SK-N-SH treated with all-trans-retinoic acid at 6 μM for 48 hours (cell line): ENCODE measurements at regions not wholly inside any gene's neighbourhood (a gene's known extent, or its start where the extent isn't known, plus 50 kb on each side); places are given as distances from the start of the nearest gene placed in this dataset.
"Not testable (repeated sequence)": the region's sequence is repeated elsewhere in the genome, so short reads cannot be mapped to it uniquely, and the experiment has no call there.

ENCODE experiments used
- ATAC-seq: fragments of 200-7000 bp; cut with Tn5 transposase; 3 replicates; pipeline ENCODE4 v1.9.1; 2020; ENCODE audit warnings: mild to moderate bottlenecking, moderate library complexity
- ARNTL ChIP-seq: fragments of 450-650 bp; formaldehyde crosslinking; IDR thresholded peaks from 2 replicates; pipeline ENCODE4 v1.5.0; 2020; ENCODE audit warnings: low read depth, mild to moderate bottlenecking, moderate library complexity, borderline replicate concordance
- BACH2 ChIP-seq: fragments of 250-450 bp; sonication (Bioruptor Pico); IDR thresholded peaks from 2 replicates; pipeline ENCODE4 v1.9.0; 2021; ENCODE audit warnings: mild to moderate bottlenecking, borderline replicate concordance
- CSDC2 ChIP-seq: fragments of 250-450 bp; sonication (Bioruptor Pico); IDR thresholded peaks from 2 replicates; pipeline ENCODE4 v1.5.0; 2020; ENCODE audit warnings: mild to moderate bottlenecking, moderate library complexity
- GLIS3 ChIP-seq: fragments of 250-450 bp; sonication (Bioruptor Pico); IDR thresholded peaks from 2 replicates; pipeline ENCODE4 v1.5.0; 2020; ENCODE audit warnings: mild to moderate bottlenecking, moderate library complexity
- PPARA ChIP-seq: fragments of 250-450 bp; sonication (Bioruptor Pico); IDR thresholded peaks from 2 replicates; pipeline ENCODE4 v1.5.0; 2020; ENCODE audit warnings: mild to moderate bottlenecking, borderline replicate concordance
- RARB ChIP-seq: fragments of 250-450 bp; sonication (Bioruptor Pico); IDR thresholded peaks from 2 replicates; pipeline ENCODE4 v1.8.0; 2021; ENCODE audit warnings: mild to moderate bottlenecking, moderate library complexity
- SNAI2 ChIP-seq: fragments of 250-450 bp; sonication (Bioruptor Pico); IDR thresholded peaks from 2 replicates; pipeline ENCODE4 v1.5.0; 2020; ENCODE audit warnings: mild to moderate bottlenecking, moderate library complexity
- TCF4 ChIP-seq: fragments of 250-450 bp; sonication (Bioruptor Pico); IDR thresholded peaks from 2 replicates; pipeline ENCODE4 v1.8.0; 2021; ENCODE audit warnings: mild to moderate bottlenecking, moderate library complexity, borderline replicate concordance
- TOX ChIP-seq: fragments of 250-450 bp; sonication (Bioruptor Pico); IDR thresholded peaks from 2 replicates; pipeline ENCODE4 v1.8.0; 2021; ENCODE audit warnings: mild to moderate bottlenecking, moderate library complexity, borderline replicate concordance
- TSHZ2 ChIP-seq: fragments of 250-450 bp; sonication (Bioruptor Pico); IDR thresholded peaks from 2 replicates; pipeline ENCODE4 v1.5.0; 2020; ENCODE audit warnings: mild to moderate bottlenecking, moderate library complexity
- ZFP3 ChIP-seq: fragments of 250-450 bp; sonication (Bioruptor Pico); IDR thresholded peaks from 2 replicates; pipeline ENCODE4 v1.5.0; 2020; ENCODE audit warnings: mild to moderate bottlenecking, moderate library complexity
- ZFP30 ChIP-seq: fragments of 450-650 bp; formaldehyde crosslinking; IDR thresholded peaks from 2 replicates; pipeline ENCODE4 v1.5.0; 2022; ENCODE audit warnings: mild to moderate bottlenecking, moderate library complexity
- ZNF565 ChIP-seq: fragments of 450-650 bp; formaldehyde crosslinking; conservative IDR thresholded peaks from 2 replicates; pipeline ENCODE4 v1.5.0; 2020; ENCODE audit warnings: low read depth, mild to moderate bottlenecking, moderate library complexity
- ZNF70 ChIP-seq: fragments of 450-650 bp; formaldehyde crosslinking; IDR thresholded peaks from 2 replicates; pipeline ENCODE4 v1.5.0; 2020; ENCODE audit warnings: mild to moderate bottlenecking, moderate library complexity
- ZNF8 ChIP-seq: fragments of 450-650 bp; formaldehyde crosslinking; IDR thresholded peaks from 2 replicates; pipeline ENCODE4 v1.5.0; 2020; ENCODE audit warnings: mild to moderate bottlenecking, moderate library complexity
- TF ChIP-seq, protein P1 (sequence below): fragments of 250-450 bp; sonication (Bioruptor Pico); IDR thresholded peaks from 2 replicates; pipeline ENCODE4 v1.5.1; 2020; ENCODE audit warnings: low read depth, mild to moderate bottlenecking, moderate library complexity
- TF ChIP-seq, protein P2 (sequence below): fragments of 250-450 bp; sonication (Bioruptor Pico); IDR thresholded peaks from 2 replicates; pipeline ENCODE4 v1.8.0; 2021; ENCODE audit warnings: low read depth, mild to moderate bottlenecking, moderate library complexity, borderline replicate concordance
- TF ChIP-seq, protein P3 (sequence below): fragments of 250-450 bp; sonication (Bioruptor Pico); IDR thresholded peaks from 2 replicates; pipeline ENCODE4 v1.8.0; 2020; ENCODE audit warnings: mild to moderate bottlenecking, moderate library complexity, borderline replicate concordance

DNA sequence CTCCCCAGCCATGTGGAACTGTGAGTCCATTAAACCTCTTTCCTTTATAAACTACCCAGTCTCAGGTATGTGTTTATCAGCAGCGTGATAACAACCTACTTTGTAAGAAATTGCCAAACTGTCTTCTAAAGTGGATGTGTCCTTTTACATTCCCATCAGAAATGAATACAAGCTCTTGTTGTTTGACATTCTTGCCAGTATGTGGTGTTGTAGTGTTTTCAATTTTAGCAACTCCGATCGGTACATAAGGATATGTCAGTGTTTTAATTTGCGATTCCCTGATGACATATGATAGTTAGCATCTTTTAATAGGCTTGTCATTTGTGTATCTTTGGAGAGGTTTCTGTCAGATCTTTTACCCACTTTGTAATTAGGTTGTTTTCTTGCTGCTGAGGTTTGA, 1156.3 kb upstream of the CRIM1 start:
- TF ChIP-seq, protein P1, sequence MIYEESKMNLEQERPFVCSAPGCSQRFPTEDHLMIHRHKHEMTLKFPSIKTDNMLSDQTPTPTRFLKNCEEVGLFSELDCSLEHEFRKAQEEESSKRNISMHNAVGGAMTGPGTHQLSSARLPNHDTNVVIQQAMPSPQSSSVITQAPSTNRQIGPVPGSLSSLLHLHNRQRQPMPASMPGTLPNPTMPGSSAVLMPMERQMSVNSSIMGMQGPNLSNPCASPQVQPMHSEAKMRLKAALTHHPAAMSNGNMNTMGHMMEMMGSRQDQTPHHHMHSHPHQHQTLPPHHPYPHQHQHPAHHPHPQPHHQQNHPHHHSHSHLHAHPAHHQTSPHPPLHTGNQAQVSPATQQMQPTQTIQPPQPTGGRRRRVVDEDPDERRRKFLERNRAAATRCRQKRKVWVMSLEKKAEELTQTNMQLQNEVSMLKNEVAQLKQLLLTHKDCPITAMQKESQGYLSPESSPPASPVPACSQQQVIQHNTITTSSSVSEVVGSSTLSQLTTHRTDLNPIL (CRISPR knock-in tag): no peak
- TF ChIP-seq ZNF565 (CRISPR knock-in tag) (no peak), PPARA (CRISPR knock-in tag) (no peak), TOX (CRISPR knock-in tag) (no peak), ARNTL (CRISPR knock-in tag) (no peak), ZNF70 (no peak)
- TF ChIP-seq, protein P2, sequence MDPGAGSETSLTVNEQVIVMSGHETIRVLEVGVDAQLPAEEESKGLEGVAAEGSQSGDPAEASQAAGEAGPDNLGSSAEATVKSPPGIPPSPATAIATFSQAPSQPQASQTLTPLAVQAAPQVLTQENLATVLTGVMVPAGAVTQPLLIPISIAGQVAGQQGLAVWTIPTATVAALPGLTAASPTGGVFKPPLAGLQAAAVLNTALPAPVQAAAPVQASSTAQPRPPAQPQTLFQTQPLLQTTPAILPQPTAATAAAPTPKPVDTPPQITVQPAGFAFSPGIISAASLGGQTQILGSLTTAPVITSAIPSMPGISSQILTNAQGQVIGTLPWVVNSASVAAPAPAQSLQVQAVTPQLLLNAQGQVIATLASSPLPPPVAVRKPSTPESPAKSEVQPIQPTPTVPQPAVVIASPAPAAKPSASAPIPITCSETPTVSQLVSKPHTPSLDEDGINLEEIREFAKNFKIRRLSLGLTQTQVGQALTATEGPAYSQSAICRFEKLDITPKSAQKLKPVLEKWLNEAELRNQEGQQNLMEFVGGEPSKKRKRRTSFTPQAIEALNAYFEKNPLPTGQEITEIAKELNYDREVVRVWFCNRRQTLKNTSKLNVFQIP (CRISPR knock-in tag): no peak
- TF ChIP-seq, all 23 proteins: peak for 0
- ATAC-seq: no peak

DNA sequence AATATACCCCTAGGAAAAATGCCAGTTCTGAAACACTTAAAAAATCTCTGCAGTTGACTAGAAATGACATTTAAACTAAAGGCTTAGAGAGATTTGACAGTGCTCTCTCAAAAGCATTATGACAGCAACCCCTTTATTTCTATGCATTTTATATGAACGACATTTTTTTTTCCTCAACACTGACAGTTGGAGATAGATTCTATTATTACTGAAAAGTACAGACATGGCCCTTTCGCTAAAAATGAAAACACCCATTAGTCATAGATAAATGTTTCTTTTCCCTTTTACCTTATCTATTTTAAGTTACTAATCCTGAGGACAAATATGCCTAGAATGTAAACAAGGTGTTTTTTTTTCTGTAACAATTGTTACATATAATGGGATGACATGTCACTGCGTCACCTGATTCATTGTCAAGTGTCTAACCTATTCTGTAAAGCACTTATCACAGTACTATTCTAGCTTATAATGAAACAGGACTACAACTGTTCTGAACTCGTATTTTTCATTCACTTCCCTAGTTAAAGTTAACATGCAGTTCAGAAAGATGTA, 1169.6 kb upstream of the CRIM1 start:
- TF ChIP-seq ZNF8 (no peak), PPARA (CRISPR knock-in tag) (no peak), TOX (CRISPR knock-in tag) (no peak), GLIS3 (CRISPR knock-in tag) (no peak), ZFP30 (CRISPR knock-in tag) (no peak)

GRCh38 chr2:35184471-35184870, 1171.1 kb upstream of the CRIM1 start:
- no peak for ATAC-seq
- TF ChIP-seq CSDC2: no peak
- no peak for TF ChIP-seq ZNF565 (CRISPR knock-in tag)
- TF ChIP-seq TCF4 (CRISPR knock-in tag): no peak
- TF ChIP-seq, protein P3, sequence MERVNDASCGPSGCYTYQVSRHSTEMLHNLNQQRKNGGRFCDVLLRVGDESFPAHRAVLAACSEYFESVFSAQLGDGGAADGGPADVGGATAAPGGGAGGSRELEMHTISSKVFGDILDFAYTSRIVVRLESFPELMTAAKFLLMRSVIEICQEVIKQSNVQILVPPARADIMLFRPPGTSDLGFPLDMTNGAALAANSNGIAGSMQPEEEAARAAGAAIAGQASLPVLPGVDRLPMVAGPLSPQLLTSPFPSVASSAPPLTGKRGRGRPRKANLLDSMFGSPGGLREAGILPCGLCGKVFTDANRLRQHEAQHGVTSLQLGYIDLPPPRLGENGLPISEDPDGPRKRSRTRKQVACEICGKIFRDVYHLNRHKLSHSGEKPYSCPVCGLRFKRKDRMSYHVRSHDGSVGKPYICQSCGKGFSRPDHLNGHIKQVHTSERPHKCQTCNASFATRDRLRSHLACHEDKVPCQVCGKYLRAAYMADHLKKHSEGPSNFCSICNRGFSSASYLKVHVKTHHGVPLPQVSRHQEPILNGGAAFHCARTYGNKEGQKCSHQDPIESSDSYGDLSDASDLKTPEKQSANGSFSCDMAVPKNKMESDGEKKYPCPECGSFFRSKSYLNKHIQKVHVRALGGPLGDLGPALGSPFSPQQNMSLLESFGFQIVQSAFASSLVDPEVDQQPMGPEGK: no peak
- TF ChIP-seq PPARA (CRISPR knock-in tag): no peak
- no peak for TF ChIP-seq BACH2 (CRISPR knock-in tag)
- TF ChIP-seq ZFP3 (CRISPR knock-in tag): no peak

More for the DNA sequence above, 1169.6 kb upstream of the CRIM1 start:
- ATAC-seq: no peak

DNA sequence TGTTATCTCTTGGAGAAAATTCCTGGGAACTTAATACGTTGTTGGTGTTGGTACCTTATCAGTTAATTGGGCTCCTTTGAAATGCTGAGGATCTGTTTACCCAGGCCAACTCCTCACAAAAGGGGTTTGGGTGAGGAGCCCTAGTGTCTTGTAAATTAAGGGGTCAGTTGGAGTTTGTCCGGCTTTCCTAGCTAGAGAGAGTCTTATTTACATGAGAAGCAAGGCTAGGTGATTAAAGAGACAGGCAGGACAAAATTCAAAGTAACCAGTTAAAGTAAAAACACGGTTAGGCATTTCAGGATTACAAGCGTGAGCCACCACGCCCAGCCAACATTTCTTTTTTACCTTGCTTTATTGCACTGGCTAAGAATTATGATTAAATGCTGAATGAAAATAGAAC, 1178.9 kb upstream of the CRIM1 start:
- ATAC-seq: not testable (repeated sequence)

DNA sequence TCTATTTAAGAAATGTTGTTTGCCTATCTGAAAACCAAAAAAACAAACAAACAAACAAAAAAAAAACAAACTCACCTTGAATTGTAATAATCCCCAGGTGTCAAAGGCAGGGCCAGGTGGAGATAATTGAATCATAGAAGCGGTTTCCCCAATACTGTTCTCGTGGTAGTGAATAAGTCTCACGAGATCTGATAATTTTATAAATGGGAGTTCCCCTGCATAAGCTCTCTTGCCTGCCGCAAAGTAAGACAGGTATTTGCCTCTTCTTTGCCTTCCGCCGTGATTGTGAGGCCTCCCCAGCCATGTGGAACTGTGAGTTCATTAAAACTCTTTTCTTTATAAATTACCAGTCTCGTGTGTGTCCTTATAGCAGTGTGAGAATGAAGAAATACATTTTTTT, 1180.7 kb upstream of the CRIM1 start:
- TF ChIP-seq SNAI2 (CRISPR knock-in tag) (no peak), ZNF565 (CRISPR knock-in tag) (no peak), CSDC2 (no peak), RARB (CRISPR knock-in tag) (no peak), TCF4 (CRISPR knock-in tag) (no peak), ZFP30 (CRISPR knock-in tag) (no peak), TSHZ2 (CRISPR knock-in tag) (no peak), GLIS3 (CRISPR knock-in tag) (no peak)
- TF ChIP-seq, protein P1 (CRISPR knock-in tag): no peak
- TF ChIP-seq, protein P2 (CRISPR knock-in tag): no peak
- TF ChIP-seq, protein P3: no peak

More for the DNA sequence above, 1180.7 kb upstream of the CRIM1 start:
- no peak for ATAC-seq
